GM18520 (cell line): ENCODE measurements at regions not wholly inside any gene's neighbourhood (a gene's known extent, or its start where the extent isn't known, plus 50 kb on each side); places are given as distances from the start of the nearest gene placed in this dataset.
A peak's percentile ranks its signal among the peaks of the same experiment; 100 is the strongest.
"Not testable (repeated sequence)": the region's sequence is repeated elsewhere in the genome, so short reads cannot be mapped to it uniquely, and the experiment has no call there.

Experiments used
- ATAC-seq: cut with Tn5 transposase; IDR thresholded peaks from one replicate; pipeline ENCODE4 v1.9.1; 2021; ENCODE audit not compliant: unreplicated experiment

- ATAC-seq = no peak
These were observed 235.7 kb upstream of the TARS1 start for GRCh38 chr5:33205079-33205478.

- no peak for ATAC-seq
These were observed 234.9 kb upstream of the TARS1 start for GRCh38 chr5:33205727-33206410.

- ATAC-seq = no peak
These were observed 233.7 kb upstream of the TARS1 start for GRCh38 chr5:33206962-33207506.

GRCh38 chr5:33209252-33209651, 231.5 kb upstream of the TARS1 start:
- ATAC-seq = no peak

GRCh38 chr5:33210221-33210620, 230.5 kb upstream of the TARS1 start:
- ATAC-seq = not testable (repeated sequence)

- ATAC-seq = no peak
These were observed 229.8 kb upstream of the TARS1 start for GRCh38 chr5:33210978-33211377.

- no peak for ATAC-seq
These were observed 228.3 kb upstream of the TARS1 start for GRCh38 chr5:33212439-33212838.

GRCh38 chr5:33212900-33213299, 227.9 kb upstream of the TARS1 start:
- ATAC-seq = no peak

GRCh38 chr5:33223563-33224284, 217.0 kb upstream of the TARS1 start:
- ATAC-seq = no peak

GRCh38 chr5:33224285-33224961, 216.3 kb upstream of the TARS1 start:
- no peak for ATAC-seq

GRCh38 chr5:33227247-33227646, 213.5 kb upstream of the TARS1 start:
- no peak for ATAC-seq

- ATAC-seq = no peak
These were observed 213.0 kb upstream of the TARS1 start for GRCh38 chr5:33227746-33228145.

- no peak for ATAC-seq
These were observed 212.6 kb upstream of the TARS1 start for GRCh38 chr5:33228149-33228548.

GRCh38 chr5:33229216-33229615, 211.5 kb upstream of the TARS1 start:
- ATAC-seq = no peak

GRCh38 chr5:33230467-33231078, 210.2 kb upstream of the TARS1 start:
- no peak for ATAC-seq

- ATAC-seq = no peak
These were observed 209.5 kb upstream of the TARS1 start for GRCh38 chr5:33231214-33231710.

GRCh38 chr5:33231935-33232334, 208.8 kb upstream of the TARS1 start:
- ATAC-seq = no peak

GRCh38 chr5:33232731-33233505, 207.8 kb upstream of the TARS1 start:
- ATAC-seq = no peak

GRCh38 chr5:33235304-33235703, 205.5 kb upstream of the TARS1 start:
- no peak for ATAC-seq

GRCh38 chr5:33235824-33236223, 204.9 kb upstream of the TARS1 start:
- ATAC-seq = peak; percentile 63
